ENCODE measurements at regions not wholly inside any gene's neighbourhood (a gene's known extent, or its start where the extent isn't known, plus 50 kb on each side); places are given as distances from the start of the nearest gene placed in this dataset.

- TF ChIP-seq EP300 (IDR thresholded peaks at IDR 0.05) (no peak), CTCF (IDR thresholded peaks at IDR 0.05) (no peak), POLR2A (IDR thresholded peaks at IDR 0.05; ENCODE audit: low read length) (no peak), PBX3 (IDR thresholded peaks at IDR 0.05) (no peak), CHD2 (IDR thresholded peaks at IDR 0.05; ENCODE audit: low read length, partially characterized antibody) (no peak), POLR2AphosphoS2 (conservative IDR thresholded peaks at IDR 0.05; ENCODE audit: low read length) (no peak), BCL3 (IDR thresholded peaks at IDR 0.05) (no peak), USF2 (IDR thresholded peaks at IDR 0.05) (no peak), EHMT2 (IDR thresholded peaks at IDR 0.05; ENCODE audit: low read depth) (no peak), NPAS2 (CRISPR knock-in tag; IDR thresholded peaks at IDR 0.05; ENCODE audit: borderline replicate concordance) (no peak), MYC (IDR thresholded peaks at IDR 0.05; ENCODE audit: borderline replicate concordance, low read length) (no peak)
These were observed 346.6 kb upstream of the RUNX1 start for GRCh38 chr21:35395728-35396127.

Measured in A549 (cell line).